Heart right ventricle (tissue), 16 donors: ENCODE measurements at regions not wholly inside any gene's neighbourhood (a gene's known extent, or its start where the extent isn't known, plus 50 kb on each side); places are given as distances from the start of the nearest gene placed in this dataset.

Source experiments
- ATAC-seq, 8 donors: fragments of 200-7000 bp; cut with Tn5 transposase; one replicate each; pipeline ENCODE4 v1.9.1; 2020; ENCODE audit warnings: mild to moderate bottlenecking in 8 of 8, moderate library complexity in 8 of 8, moderate number of reproducible peaks in 1 of 8
- DNase-seq, 2 donors: peaks; one replicate each; pipeline ENCODE4 v3.0.0-alpha.2; 2020
- H3K27ac ChIP-seq, 10 donors: fragments of 200-600 bp; sonication (generic) in 2 of 10; one replicate each; pipeline versions ENCODE4 v1.5.0 to v1.8.0; 2020 to 2022; ENCODE audit warnings: mild to moderate bottlenecking in 3 of 10
- H3K27me3 ChIP-seq, 7 donors: fragments of 200-600 bp; one replicate each; pipeline ENCODE4 v1.8.0; 2021 to 2022; ENCODE audit warnings: mild to moderate bottlenecking in 2 of 7
- H3K36me3 ChIP-seq, 9 donors: fragments of 200-600 bp; sonication (generic) in 1 of 9; one replicate each; pipeline versions ENCODE4 v1.5.0 to v1.8.0; 2020 to 2022; ENCODE audit warnings: mild to moderate bottlenecking in 2 of 9
- H3K4me1 ChIP-seq, 9 donors: fragments of 200-600 bp; sonication (generic) in 1 of 9; one replicate each; pipeline versions ENCODE4 v1.5.0 to v1.8.0; 2020 to 2022; ENCODE audit warnings: mild to moderate bottlenecking in 4 of 9
- H3K4me3 ChIP-seq, 10 donors: fragments of 200-600 bp; sonication (generic) in 2 of 10; one replicate each; pipeline versions ENCODE4 v1.5.0 to v1.8.0; 2020 to 2022; ENCODE audit warnings: mild to moderate bottlenecking in 7 of 10, moderate library complexity in 2 of 10
- H3K9me3 ChIP-seq, 11 donors: fragments of 200-600 bp in 10 of 11; sonication (generic) in 2 of 11; one replicate each; pipeline versions ENCODE4 v1.5.0 to v1.8.0; 2013 to 2022; ENCODE audit warnings: mild to moderate bottlenecking in 2 of 11, control low read depth in 1 of 11, moderate library complexity in 1 of 11
- WGBS, 2 donors: extraction: QIAGEN DNeasy Blood & Tissue Kit; methylation state at CpG; one replicate each; pipeline ENCODE4 v1.1.7; 2013; ENCODE audit warnings: inconsistent platforms in 1 of 2; 5-methylcytosine and 5-hydroxymethylcytosine counted together
- intact Hi-C, 10 donors: fragments of 100-400 bp; cut with DNase I; formaldehyde crosslinking; loops; one replicate each; pipeline versions ENCODE4 v1.11.1 to v1.14.2; 2022
- TF ChIP-seq, protein P1 (sequence below), 9 donors: fragments of 200-600 bp; sonication (generic) in 2 of 9; IDR thresholded peaks; one replicate each; pipeline versions ENCODE4 v1.5.0 to v1.8.0; 2021 to 2022; ENCODE audit warnings: antibody characterized with exemption in 9 of 9, mild to moderate bottlenecking in 5 of 9, moderate library complexity in 1 of 9
- donor health status: Arrhythmogenic right ventricular cardiomyopathy.
- donor health status: ischemic (EF 13 %, LVEDD 7.1; RV severe dilation, severe dysfunction).
- donor health status: healthy with polysubstance abuse.
- donor health status: DM: no; HTN: yes; CAD: no.
- donor health status: DM: no; HTN: no; CAD: no.
- donor health status: ischemic (EF 25% LVEDD 6.9; RV normal size, moderate dysfunction).
- donor health status: ischemic (EF 25% LVEDD 5.7; RV mildly dilated, moderate dysfunction).
- donor health status: healthy.
- donor health status: DM: yes; HTN: yes; CAD: no.
- donor health status: Ischemic cardiomyopathy.
- donor health status: ischemic (EF 35%, LVEDD 5.7; RV mildly dilated, moderate dysfunction).
- donor health status: nonischemic (EF 11% LVEDD 7.7; RV severe dilation, severe dysfunction).
- donor health status: DM: yes; HTN: yes; CAD: no.
- donor health status: PGD.
- donor health status: ischemic (EF 29% LVEDD 5.4; RV normal size, mild dysfunction).
- donor health status: nonischemic (EF 23%, LVEDD 6.1; RV moderate dilation, normal function).

- Histone ChIP-seq H3K4me1 (no peaks in the 10 kb centered on the region), H3K36me3 (no peaks in the 10 kb centered on the region), H3K27ac (no peak overlapping the region), H3K4me3 (no peak overlapping the region), H3K9me3 (peaks cover 0 to 15% (median 2%) of the 10 kb centered on the region in 11 donors), H3K27me3 (no peaks in the 10 kb centered on the region)
- intact Hi-C loops: loop anchor here in 1 of 10 donors (10.0 kb wide), 1 partner anchor 54 kb away; no protein-coding TSS in a partner anchor
- DNase-seq (no peak), ATAC-seq (no peak)
- TF ChIP-seq, protein P1, sequence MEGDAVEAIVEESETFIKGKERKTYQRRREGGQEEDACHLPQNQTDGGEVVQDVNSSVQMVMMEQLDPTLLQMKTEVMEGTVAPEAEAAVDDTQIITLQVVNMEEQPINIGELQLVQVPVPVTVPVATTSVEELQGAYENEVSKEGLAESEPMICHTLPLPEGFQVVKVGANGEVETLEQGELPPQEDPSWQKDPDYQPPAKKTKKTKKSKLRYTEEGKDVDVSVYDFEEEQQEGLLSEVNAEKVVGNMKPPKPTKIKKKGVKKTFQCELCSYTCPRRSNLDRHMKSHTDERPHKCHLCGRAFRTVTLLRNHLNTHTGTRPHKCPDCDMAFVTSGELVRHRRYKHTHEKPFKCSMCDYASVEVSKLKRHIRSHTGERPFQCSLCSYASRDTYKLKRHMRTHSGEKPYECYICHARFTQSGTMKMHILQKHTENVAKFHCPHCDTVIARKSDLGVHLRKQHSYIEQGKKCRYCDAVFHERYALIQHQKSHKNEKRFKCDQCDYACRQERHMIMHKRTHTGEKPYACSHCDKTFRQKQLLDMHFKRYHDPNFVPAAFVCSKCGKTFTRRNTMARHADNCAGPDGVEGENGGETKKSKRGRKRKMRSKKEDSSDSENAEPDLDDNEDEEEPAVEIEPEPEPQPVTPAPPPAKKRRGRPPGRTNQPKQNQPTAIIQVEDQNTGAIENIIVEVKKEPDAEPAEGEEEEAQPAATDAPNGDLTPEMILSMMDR (IDR thresholded peaks at IDR 0.05): no peak
- WGBS, 2 donors: 83 to 86% methylated on average over 5 of the region's 5 CpGs
Measured at GRCh38 chr20:7378864-7379605, 561.2 kb downstream of the HAO1 start.

DNA sequence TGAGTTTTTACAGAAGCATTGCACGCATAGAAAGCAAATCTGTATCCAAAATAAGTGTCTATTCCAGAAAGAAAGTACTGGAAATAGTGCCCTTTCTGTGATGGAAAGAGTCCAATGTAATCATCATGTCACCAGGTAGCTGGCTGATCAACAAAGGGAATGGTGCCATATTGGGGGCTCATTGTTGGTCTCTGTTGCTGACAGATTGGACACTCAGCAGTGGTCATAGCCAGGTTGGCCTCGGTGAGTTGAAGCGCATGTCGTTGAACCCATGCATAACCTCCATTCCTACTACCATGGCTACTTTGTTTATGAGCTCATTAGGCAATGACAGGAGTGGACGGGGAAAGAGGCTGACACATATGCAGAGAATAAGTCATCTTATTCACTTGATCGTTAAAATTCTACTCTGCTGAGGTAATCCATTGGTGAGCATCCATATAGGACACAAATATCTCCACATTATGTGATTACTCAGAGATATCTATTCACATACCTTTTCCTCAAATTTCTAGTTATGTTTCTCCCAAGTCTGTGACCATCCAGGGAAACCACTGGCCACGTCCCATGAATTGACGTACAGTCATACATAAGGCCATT, 560.5 kb downstream of the HAO1 start:
- Histone ChIP-seq H3K4me3 (no peak overlapping the region), H3K27me3 (no peaks in the 10 kb centered on the region), H3K27ac (no peak overlapping the region), H3K36me3 (no peaks in the 10 kb centered on the region), H3K9me3 (peaks cover 0 to 15% (median 2%) of the 10 kb centered on the region in 11 donors), H3K4me1 (no peaks in the 10 kb centered on the region)
- intact Hi-C loops: loop anchor here in 1 of 10 donors (10.0 kb wide), 1 partner anchor 55 kb away; no protein-coding TSS in a partner anchor
- 77 to 79% methylated on average over 8 of the region's 8 CpGs for WGBS, 2 donors
- ATAC-seq: no peak
- no peak for DNase-seq
- TF ChIP-seq, protein P1 (IDR thresholded peaks at IDR 0.05): no peak

- Histone ChIP-seq H3K27me3 (no peaks in the 10 kb centered on the region), H3K4me3 (no peak overlapping the region), H3K27ac (no peak overlapping the region), H3K4me1 (no peaks in the 10 kb centered on the region), H3K9me3 (no peaks in the 10 kb centered on the region), H3K36me3 (no peaks in the 10 kb centered on the region)
- ATAC-seq (no peak), DNase-seq (no peak)
- intact Hi-C loops: no loop called here
- TF ChIP-seq, protein P1 (IDR thresholded peaks at IDR 0.05): no peak
Measured at GRCh38 chr20:7383216-7383615, 557.0 kb downstream of the HAO1 start.

DNA sequence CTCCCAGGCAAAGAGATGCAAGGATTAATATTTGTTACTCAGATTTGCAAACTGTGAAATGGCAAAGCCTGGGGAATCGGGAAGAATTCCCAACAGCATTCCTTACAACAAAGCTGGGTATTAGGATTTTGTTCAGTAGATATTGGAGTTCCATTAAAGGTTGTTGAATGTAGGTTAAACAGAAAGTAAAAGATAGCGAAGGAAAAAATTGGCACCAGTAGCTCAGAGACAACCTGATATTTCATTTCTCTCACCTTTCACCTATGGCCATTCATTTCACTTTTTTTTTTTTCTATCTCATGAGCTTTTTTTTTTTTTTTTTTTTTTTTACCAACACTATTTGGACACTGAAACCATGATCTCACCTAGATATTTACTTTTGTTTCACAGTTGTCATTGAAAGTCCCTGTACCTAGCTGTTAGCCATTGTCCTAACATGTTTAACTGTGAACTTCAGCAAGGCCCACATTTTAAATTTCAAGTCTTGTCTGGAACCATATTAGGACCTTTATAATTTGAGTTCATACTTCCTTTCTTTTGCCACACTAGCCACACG, 552.5 kb downstream of the HAO1 start:
- Histone ChIP-seq H3K36me3 (no peaks in the 10 kb centered on the region), H3K27ac (no peak overlapping the region), H3K4me1 (no peaks in the 10 kb centered on the region), H3K9me3 (no peaks in the 10 kb centered on the region), H3K27me3 (no peaks in the 10 kb centered on the region), H3K4me3 (no peak overlapping the region)
- intact Hi-C loops: no loop called here
- WGBS, 2 donors: 80 to 85% methylated on average over 3 of the region's 3 CpGs
- TF ChIP-seq, protein P1 (IDR thresholded peaks at IDR 0.05): no peak
- ATAC-seq (no peak), DNase-seq (no peak)
